DND-41 (cell line): ENCODE measurements at regions not wholly inside any gene's neighbourhood (a gene's known extent, or its start where the extent isn't known, plus 50 kb on each side); places are given as distances from the start of the nearest gene placed in this dataset.

ENCODE experiments used
- CTCF ChIP-seq: IDR thresholded peaks from 2 replicates; pipeline ENCODE4 v1.5.1; 2012; ENCODE audit warnings: borderline replicate concordance, low read length, moderate library complexity, mild to moderate bottlenecking; ENCODE audit not compliant: poor library complexity, severe bottlenecking; ENCODE audit errors: extremely low read depth
- EZH2 ChIP-seq: IDR thresholded peaks from 3 replicates; pipeline ENCODE4 v1.6.1; 2012; ENCODE audit warnings: borderline replicate concordance, low read depth, mild to moderate bottlenecking, moderate library complexity, low read length, inconsistent platforms; ENCODE audit not compliant: severe bottlenecking

GRCh38 chr2:54042341-54042740 lies 71.5 kb upstream of the PSME4 start:
- TF ChIP-seq EZH2 (no peak), CTCF (no peak)
